HepG2 (cell line): ENCODE measurements at regions not wholly inside any gene's neighbourhood (a gene's known extent, or its start where the extent isn't known, plus 50 kb on each side); places are given as distances from the start of the nearest gene placed in this dataset.
A peak's percentile ranks its signal among the peaks of the same experiment; 100 is the strongest.

Experiments used
- FOSL2 ChIP-seq: sonication (generic); formaldehyde crosslinking; IDR thresholded peaks from 2 replicates; pipeline ENCODE4 v1.4.0; 2020; ENCODE audit warnings: missing genetic modification reagents
- HDAC2 ChIP-seq: sonication (generic); formaldehyde crosslinking; IDR thresholded peaks from 2 replicates; pipeline ENCODE4 v1.4.0; 2020; ENCODE audit warnings: missing genetic modification reagents
- KLF6 ChIP-seq: IDR thresholded peaks from 2 replicates; pipeline ENCODE4 v1.8.0; 2016; ENCODE audit warnings: missing biosample characterization, missing genetic modification reagents
- NCOA2 ChIP-seq: sonication (generic); formaldehyde crosslinking; IDR thresholded peaks from 2 replicates; pipeline ENCODE4 v1.8.0; 2022; ENCODE audit warnings: inconsistent platforms
- NFIC ChIP-seq: IDR thresholded peaks from 2 replicates; pipeline ENCODE4 v1.6.1; 2012; ENCODE audit warnings: mild to moderate bottlenecking, low read length, inconsistent platforms
- NR2F6 ChIP-seq, 2 experiments: IDR thresholded peaks; 2 replicates each; pipeline ENCODE4 v1.6.1; 2016; ENCODE audit warnings: antibody characterized with exemption in 1 of 2, mild to moderate bottlenecking in 1 of 2
- RARA ChIP-seq: IDR thresholded peaks from 2 replicates; pipeline ENCODE4 v1.6.1; 2016; ENCODE audit warnings: missing genetic modification reagents, missing compliant biosample characterization
- RBM22 ChIP-seq: fragments of 200-400 bp; formaldehyde crosslinking; optimal IDR thresholded peaks from 2 replicates; pipeline ENCODE3; 2017; ENCODE audit warnings: mild to moderate bottlenecking, low read length, moderate library complexity
- SMAD1 ChIP-seq: sonication (generic); formaldehyde crosslinking; IDR thresholded peaks from 2 replicates; pipeline ENCODE4 v1.4.0; 2020; ENCODE audit warnings: missing genetic modification reagents, low read depth, mild to moderate bottlenecking, borderline replicate concordance
- SOX5 ChIP-seq: IDR thresholded peaks from 2 replicates; pipeline ENCODE4 v1.6.1; 2016; ENCODE audit warnings: borderline replicate concordance
- ZNF652 ChIP-seq: IDR thresholded peaks from 2 replicates; pipeline ENCODE4 v1.6.1; 2016; ENCODE audit warnings: low read depth, borderline replicate concordance
- TF ChIP-seq, protein P1 (sequence below): sonication (generic); formaldehyde crosslinking; IDR thresholded peaks from 2 replicates; pipeline ENCODE4 v1.9.0; 2021; ENCODE audit warnings: mild to moderate bottlenecking, missing genetic modification reagents

DNA sequence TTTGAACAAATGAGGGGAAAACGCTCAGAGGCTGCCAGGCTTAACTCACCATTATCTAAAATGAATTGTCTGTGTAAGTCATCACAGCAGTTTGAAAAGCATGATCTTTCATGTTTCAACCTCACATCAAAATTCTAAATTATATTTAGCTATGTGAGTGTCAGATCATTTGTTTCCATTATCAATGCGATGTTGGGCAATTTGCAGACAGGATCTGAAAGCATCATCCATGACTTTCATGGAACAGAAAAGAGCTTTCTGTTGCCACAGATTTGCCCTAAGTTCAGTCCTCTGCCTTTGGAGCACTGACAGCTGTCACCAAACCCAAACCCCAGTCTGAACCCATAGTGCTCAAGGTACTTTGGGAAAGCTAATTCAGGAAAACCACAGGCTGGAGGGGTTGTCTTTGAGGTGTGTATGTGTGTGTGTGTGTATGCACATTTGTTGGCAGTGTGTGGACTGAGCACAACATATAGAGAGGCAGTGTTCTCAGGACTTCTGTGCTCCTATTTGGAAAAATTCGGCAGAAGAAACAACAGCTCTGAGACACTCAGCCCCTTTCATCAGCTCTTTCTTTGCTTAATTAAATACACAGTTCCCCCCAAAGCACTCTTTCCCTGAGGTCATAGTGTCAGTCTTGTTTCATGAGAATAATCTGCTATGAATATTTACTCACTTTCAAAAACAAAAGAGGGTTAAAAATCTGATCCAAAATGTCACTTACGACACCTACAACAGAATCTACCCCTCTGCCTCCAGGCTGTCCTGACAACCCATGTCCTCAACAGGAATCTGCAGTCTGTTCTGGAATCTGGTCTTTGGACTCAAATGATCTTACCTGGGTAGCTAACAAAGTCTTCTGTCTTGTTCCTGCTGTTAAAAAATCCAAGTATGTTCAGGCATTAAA lies 188.5 kb upstream of the KLF14 start (continued):
- TF ChIP-seq, protein P1, sequence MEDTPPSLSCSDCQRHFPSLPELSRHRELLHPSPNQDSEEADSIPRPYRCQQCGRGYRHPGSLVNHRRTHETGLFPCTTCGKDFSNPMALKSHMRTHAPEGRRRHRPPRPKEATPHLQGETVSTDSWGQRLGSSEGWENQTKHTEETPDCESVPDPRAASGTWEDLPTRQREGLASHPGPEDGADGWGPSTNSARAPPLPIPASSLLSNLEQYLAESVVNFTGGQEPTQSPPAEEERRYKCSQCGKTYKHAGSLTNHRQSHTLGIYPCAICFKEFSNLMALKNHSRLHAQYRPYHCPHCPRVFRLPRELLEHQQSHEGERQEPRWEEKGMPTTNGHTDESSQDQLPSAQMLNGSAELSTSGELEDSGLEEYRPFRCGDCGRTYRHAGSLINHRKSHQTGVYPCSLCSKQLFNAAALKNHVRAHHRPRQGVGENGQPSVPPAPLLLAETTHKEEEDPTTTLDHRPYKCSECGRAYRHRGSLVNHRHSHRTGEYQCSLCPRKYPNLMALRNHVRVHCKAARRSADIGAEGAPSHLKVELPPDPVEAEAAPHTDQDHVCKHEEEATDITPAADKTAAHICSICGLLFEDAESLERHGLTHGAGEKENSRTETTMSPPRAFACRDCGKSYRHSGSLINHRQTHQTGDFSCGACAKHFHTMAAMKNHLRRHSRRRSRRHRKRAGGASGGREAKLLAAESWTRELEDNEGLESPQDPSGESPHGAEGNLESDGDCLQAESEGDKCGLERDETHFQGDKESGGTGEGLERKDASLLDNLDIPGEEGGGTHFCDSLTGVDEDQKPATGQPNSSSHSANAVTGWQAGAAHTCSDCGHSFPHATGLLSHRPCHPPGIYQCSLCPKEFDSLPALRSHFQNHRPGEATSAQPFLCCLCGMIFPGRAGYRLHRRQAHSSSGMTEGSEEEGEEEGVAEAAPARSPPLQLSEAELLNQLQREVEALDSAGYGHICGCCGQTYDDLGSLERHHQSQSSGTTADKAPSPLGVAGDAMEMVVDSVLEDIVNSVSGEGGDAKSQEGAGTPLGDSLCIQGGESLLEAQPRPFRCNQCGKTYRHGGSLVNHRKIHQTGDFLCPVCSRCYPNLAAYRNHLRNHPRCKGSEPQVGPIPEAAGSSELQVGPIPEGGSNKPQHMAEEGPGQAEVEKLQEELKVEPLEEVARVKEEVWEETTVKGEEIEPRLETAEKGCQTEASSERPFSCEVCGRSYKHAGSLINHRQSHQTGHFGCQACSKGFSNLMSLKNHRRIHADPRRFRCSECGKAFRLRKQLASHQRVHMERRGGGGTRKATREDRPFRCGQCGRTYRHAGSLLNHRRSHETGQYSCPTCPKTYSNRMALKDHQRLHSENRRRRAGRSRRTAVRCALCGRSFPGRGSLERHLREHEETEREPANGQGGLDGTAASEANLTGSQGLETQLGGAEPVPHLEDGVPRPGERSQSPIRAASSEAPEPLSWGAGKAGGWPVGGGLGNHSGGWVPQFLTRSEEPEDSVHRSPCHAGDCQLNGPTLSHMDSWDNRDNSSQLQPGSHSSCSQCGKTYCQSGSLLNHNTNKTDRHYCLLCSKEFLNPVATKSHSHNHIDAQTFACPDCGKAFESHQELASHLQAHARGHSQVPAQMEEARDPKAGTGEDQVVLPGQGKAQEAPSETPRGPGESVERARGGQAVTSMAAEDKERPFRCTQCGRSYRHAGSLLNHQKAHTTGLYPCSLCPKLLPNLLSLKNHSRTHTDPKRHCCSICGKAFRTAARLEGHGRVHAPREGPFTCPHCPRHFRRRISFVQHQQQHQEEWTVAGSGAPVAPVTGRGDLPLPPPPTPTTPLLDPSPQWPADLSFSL (CRISPR knock-in tag), result peak; percentile 86
- peak; percentile 45; the same call in 1 of the 2 replicates for TF ChIP-seq NFIC
- peak; percentile 74 for TF ChIP-seq RBM22
- peak; percentile 62 for TF ChIP-seq NCOA2 (CRISPR knock-in tag)
- TF ChIP-seq NR2F6 (IDR thresholded peaks at IDR 0.05), result peak; percentile 65
- no peak for TF ChIP-seq NR2F6 (CRISPR knock-in tag; IDR thresholded peaks at IDR 0.05)
- TF ChIP-seq KLF6 (CRISPR knock-in tag), result no peak
- TF ChIP-seq SOX5 (CRISPR knock-in tag), result 0 out of 2 replicates have a peak, but pooled peaks have one; percentile 23
- 0 out of 2 replicates have a peak, but pooled peaks have one; percentile 6 for TF ChIP-seq RARA
- TF ChIP-seq SMAD1 (CRISPR knock-in tag), result no peak
- 0 out of 2 replicates have a peak, but pooled peaks have one; percentile 34 for TF ChIP-seq ZNF652 (CRISPR knock-in tag)
- 0 out of 2 replicates have a peak, but pooled peaks have one; percentile 29 for TF ChIP-seq HDAC2 (CRISPR knock-in tag)
- 0 out of 2 replicates have a peak, but pooled peaks have one; percentile 4 for TF ChIP-seq FOSL2 (CRISPR knock-in tag)
